Stimulated activated CD8-positive, alpha-beta memory T cell treated with anti-CD3 and anti-CD28 coated beads, Interleukin-4, amount 100 ng/mL, for 48 hours (primary cell): ENCODE measurements at regions not wholly inside any gene's neighbourhood (a gene's known extent, or its start where the extent isn't known, plus 50 kb on each side); places are given as distances from the start of the nearest gene placed in this dataset.

ENCODE experiments used
- DNase-seq: peaks from one replicate; pipeline ENCODE4 v3.0.0-alpha.2; 2020

GRCh38 chr1:98278055-98278454 is 357.2 kb upstream of the DPYD start:
- DNase-seq, result no peak

- DNase-seq, result no peak
These were observed 356.3 kb upstream of the DPYD start for GRCh38 chr1:98277118-98277517.

GRCh38 chr1:98276514-98276913 is 355.7 kb upstream of the DPYD start:
- no peak for DNase-seq

GRCh38 chr1:98268316-98268715 is 347.5 kb upstream of the DPYD start:
- no peak for DNase-seq

GRCh38 chr1:98267423-98267822 is 346.6 kb upstream of the DPYD start:
- DNase-seq, result no peak

- DNase-seq, result no peak
These were observed 343.9 kb upstream of the DPYD start for GRCh38 chr1:98264727-98265126.

- no peak for DNase-seq
These were observed 340.0 kb upstream of the DPYD start for GRCh38 chr1:98260839-98261238.

GRCh38 chr1:98260412-98260811 is 339.6 kb upstream of the DPYD start:
- DNase-seq, result no peak

GRCh38 chr1:98256700-98257099 is 335.9 kb upstream of the DPYD start:
- DNase-seq, result no peak

GRCh38 chr1:98253145-98253544 is 332.3 kb upstream of the DPYD start:
- DNase-seq, result no peak

GRCh38 chr1:98251497-98251896 is 330.7 kb upstream of the DPYD start:
- DNase-seq, result no peak

- DNase-seq, result no peak
These were observed 311.8 kb upstream of the DPYD start for GRCh38 chr1:98232678-98233077.

- DNase-seq, result no peak
These were observed 301.9 kb upstream of the DPYD start for GRCh38 chr1:98222706-98223105.

GRCh38 chr1:98221923-98222322 is 301.1 kb upstream of the DPYD start:
- no peak for DNase-seq

- DNase-seq, result no peak
These were observed 296.8 kb upstream of the DPYD start for GRCh38 chr1:98217601-98218000.

GRCh38 chr1:98216304-98216703 is 295.5 kb upstream of the DPYD start:
- no peak for DNase-seq

GRCh38 chr1:98211271-98211845 is 290.5 kb upstream of the DPYD start:
- DNase-seq, result no peak

- DNase-seq, result no peak
These were observed 289.7 kb upstream of the DPYD start for GRCh38 chr1:98210563-98210962.

GRCh38 chr1:98210064-98210463 is 289.2 kb upstream of the DPYD start:
- no peak for DNase-seq

- DNase-seq, result no peak
These were observed 284.6 kb upstream of the DPYD start for GRCh38 chr1:98205291-98206017.

GRCh38 chr1:98203466-98203865 is 282.6 kb upstream of the DPYD start:
- no peak for DNase-seq

- DNase-seq, result no peak
These were observed 280.8 kb upstream of the DPYD start for GRCh38 chr1:98201666-98202081.

- DNase-seq, result no peak
These were observed 276.5 kb upstream of the DPYD start for GRCh38 chr1:98197356-98197755.

GRCh38 chr1:98196012-98196411 is 275.2 kb upstream of the DPYD start:
- no peak for DNase-seq

- no peak for DNase-seq
These were observed 267.9 kb upstream of the DPYD start for GRCh38 chr1:98188774-98189173.
